ENCODE measurements at regions not wholly inside any gene's neighbourhood (a gene's known extent, or its start where the extent isn't known, plus 50 kb on each side); places are given as distances from the start of the nearest gene placed in this dataset.

DNA sequence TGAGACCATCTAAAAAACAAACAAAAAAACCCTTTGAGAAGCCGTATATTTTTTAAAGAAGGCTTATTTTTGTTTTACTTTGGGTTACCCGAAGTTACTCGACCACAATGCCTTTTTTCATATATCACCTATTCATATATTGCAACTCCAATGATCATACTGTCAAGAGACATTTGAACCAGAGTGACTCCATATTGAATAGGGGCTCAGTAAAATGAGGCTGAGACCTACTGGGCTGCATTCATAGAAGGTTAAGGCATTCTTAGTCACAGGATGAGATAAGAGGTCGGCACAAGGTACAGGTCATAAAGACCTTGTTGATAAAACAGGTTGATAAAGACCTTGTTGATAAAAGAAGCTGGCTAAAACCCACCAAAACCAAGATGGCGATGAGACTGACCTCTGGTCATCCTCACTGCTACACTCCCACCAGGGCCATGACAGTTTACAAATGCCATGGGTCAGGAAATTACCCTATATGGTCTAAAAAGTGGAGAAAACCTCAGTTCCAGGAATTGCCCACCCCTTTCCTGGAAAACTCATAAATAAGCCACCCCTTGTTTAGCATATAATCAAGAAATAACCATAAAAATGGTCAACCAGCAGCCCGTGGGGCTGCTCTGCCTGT is 50.0 kb upstream of the PKP2 start:
- TF ChIP-seq FOXM1 (IDR thresholded peaks at IDR 0.05; ENCODE audit: borderline replicate concordance, low read depth): no peak
- no peak for TF ChIP-seq EP300 (IDR thresholded peaks at IDR 0.05; ENCODE audit: borderline replicate concordance)
- TF ChIP-seq, protein P1, sequence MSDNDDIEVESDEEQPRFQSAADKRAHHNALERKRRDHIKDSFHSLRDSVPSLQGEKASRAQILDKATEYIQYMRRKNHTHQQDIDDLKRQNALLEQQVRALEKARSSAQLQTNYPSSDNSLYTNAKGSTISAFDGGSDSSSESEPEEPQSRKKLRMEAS (IDR thresholded peaks at IDR 0.05): no peak
- TF ChIP-seq CREB1 (IDR thresholded peaks at IDR 0.05; ENCODE audit: low read depth): no peak
- TF ChIP-seq TAF1 (IDR thresholded peaks at IDR 0.05; ENCODE audit: low read depth): no peak
- TF ChIP-seq TEAD4 (IDR thresholded peaks at IDR 0.05): no peak
- TF ChIP-seq NFIC (IDR thresholded peaks at IDR 0.05): no peak
- TF ChIP-seq ZBTB7A (IDR thresholded peaks at IDR 0.05; ENCODE audit: low read depth): no peak
